Activated naive CD4-positive, alpha-beta T cell treated with anti-CD3 and anti-CD28 coated beads, Interleukin-2, amount 50 U/mL, for 24 hours (primary cell): ENCODE measurements at regions not wholly inside any gene's neighbourhood (a gene's known extent, or its start where the extent isn't known, plus 50 kb on each side); places are given as distances from the start of the nearest gene placed in this dataset.

ENCODE experiments used
- H3K27ac Mint-ChIP-seq: one replicate; pipeline ENCODE4 v1.8.0; 2021; ENCODE audit warnings: mild to moderate bottlenecking, mixed read lengths
- H3K27me3 Mint-ChIP-seq: one replicate; pipeline ENCODE4 v1.8.0; 2021; ENCODE audit warnings: mixed read lengths
- H3K36me3 Mint-ChIP-seq: one replicate; pipeline ENCODE4 v1.8.0; 2021; ENCODE audit warnings: mixed read lengths
- H3K4me1 Mint-ChIP-seq: one replicate; pipeline ENCODE4 v1.8.0; 2021; ENCODE audit warnings: mixed read lengths
- H3K4me3 Mint-ChIP-seq: one replicate; pipeline ENCODE4 v1.8.0; 2021; ENCODE audit warnings: mild to moderate bottlenecking, mixed read lengths
- H3K9me3 Mint-ChIP-seq: one replicate; pipeline ENCODE4 v1.8.0; 2021; ENCODE audit warnings: mixed read lengths

DNA sequence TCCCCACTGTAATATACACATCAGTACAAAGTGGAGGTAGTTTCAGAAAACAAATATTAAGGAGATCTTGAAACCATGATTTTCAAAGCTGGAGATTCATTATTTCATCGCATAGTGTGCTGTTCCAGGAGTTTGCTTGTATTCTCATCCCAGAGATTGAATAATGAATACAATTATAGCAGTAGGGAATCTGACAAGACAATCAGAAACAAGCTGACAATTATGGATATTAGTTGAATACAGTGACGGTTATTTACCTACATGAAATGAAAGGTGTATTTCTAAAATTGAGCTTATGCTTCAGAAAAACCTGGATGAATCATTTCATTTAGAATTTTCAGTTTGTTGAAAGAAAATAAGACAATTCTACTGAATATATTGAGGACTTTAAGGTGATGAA, 2119.0 kb downstream of the MRPL39 start:
- peaks cover 5% of the 10 kb centered on the region for H3K9me3 Mint-ChIP-seq
- H3K27me3 Mint-ChIP-seq = no peaks in the 10 kb centered on the region
- H3K4me1 Mint-ChIP-seq = no peaks in the 10 kb centered on the region
- H3K4me3 Mint-ChIP-seq = no peak overlapping the region
- no peak overlapping the region for H3K27ac Mint-ChIP-seq
- H3K36me3 Mint-ChIP-seq = no peaks in the 10 kb centered on the region

DNA sequence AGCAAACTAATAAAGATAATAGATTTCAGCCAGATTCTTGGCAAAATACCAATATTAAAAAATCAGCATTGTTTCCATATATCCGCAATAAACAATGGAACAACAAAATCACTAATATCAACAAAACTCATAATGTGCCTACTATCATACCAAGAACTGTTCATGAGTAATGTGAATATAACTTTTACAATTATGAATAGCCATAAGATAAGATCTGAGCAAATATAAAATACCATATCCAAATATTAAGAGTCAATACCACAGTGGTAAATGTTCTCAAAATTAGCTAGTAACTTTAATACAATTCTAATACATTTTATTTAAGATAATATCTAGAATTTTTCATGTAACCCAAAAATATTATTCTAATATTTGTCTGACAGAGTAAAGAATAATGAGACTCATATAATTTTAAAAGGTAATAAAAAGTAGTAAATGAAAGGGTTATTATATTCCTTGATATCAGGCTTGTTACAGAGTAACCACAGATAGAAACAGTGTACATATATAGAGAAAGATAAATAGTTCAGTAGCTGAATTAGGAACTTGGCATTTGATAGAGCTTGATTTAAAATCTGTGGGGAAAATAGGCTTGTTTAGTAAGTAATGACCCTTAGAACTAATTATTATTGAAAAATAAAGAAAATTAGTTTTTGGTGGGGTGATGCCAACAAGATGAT, 2126.6 kb downstream of the MRPL39 start:
- H3K36me3 Mint-ChIP-seq = no peaks in the 10 kb centered on the region
- H3K9me3 Mint-ChIP-seq = no peaks in the 10 kb centered on the region
- H3K4me3 Mint-ChIP-seq = no peak overlapping the region
- no peaks in the 10 kb centered on the region for H3K27me3 Mint-ChIP-seq
- no peak overlapping the region for H3K27ac Mint-ChIP-seq
- H3K4me1 Mint-ChIP-seq = no peaks in the 10 kb centered on the region

- H3K36me3 Mint-ChIP-seq = no peaks in the 10 kb centered on the region
- no peaks in the 10 kb centered on the region for H3K27me3 Mint-ChIP-seq
- H3K4me3 Mint-ChIP-seq = no peak overlapping the region
- H3K4me1 Mint-ChIP-seq = no peaks in the 10 kb centered on the region
- no peak overlapping the region for H3K27ac Mint-ChIP-seq
- H3K9me3 Mint-ChIP-seq = no peaks in the 10 kb centered on the region
Measured at GRCh38 chr21:23478381-23478780, 2128.9 kb downstream of the MRPL39 start.

DNA sequence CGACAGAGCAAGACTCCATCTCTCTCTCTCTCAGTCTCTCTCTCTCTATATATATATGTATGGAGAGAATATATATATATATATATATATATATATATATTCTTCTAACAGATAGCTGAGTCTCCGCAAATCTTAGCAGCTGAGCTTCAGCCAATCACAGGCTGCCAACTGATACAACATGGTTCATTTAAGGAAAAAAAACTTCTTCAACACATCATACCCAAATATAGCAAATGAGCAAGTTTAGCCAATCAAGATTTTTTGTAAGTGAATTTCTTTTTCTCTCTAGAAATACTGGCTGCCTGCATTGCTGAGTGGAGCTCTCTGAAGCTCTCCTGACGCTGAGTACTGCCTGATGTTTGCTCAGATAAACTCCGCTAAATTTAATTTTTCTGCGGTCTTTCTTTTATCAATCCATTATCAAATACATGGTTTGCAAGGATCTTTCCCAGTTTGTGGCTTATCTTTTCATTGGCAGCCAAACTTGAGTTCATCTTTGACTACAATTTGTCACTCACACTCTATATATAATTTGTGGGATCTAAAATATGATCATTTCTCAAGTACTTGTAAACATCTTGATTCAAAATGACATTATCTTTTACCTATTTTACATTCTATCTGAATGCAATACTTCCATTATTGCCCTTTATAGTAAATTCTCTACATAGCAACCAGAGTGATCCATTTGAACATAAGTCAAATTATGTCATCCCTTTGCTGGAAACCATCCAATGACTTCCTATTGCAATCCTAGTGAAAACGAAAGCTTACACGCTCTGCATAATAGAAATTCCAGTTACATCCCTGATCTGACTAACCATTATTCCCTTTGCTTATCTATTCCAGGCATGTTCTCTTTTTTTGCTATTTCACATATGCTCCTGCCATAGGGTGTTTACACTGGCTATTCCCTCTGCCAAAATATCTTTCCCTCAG, 2131.7 kb downstream of the MRPL39 start:
- Mint-ChIP-seq H3K9me3 (no peaks in the 10 kb centered on the region), H3K4me1 (no peaks in the 10 kb centered on the region), H3K36me3 (no peaks in the 10 kb centered on the region), H3K4me3 (no peak overlapping the region), H3K27me3 (no peaks in the 10 kb centered on the region), H3K27ac (no peak overlapping the region)

DNA sequence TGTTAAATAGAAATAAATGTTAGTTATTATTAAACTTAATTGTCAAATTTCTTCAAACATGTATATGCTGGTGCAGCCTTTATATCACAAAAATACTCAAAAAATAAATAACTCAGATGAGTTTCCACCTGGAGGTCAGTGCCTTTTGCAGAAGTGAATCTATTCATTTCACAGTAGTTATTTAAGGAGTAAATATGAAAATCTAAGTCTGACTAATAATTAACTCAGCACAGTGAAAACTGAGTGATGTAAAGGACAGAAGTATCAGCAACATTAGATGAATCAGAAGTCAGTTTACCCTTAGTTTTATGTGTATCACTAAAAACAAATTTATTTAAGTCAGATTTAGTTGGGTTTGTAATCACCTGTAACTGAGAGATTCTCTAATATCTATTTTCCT, 2135.4 kb downstream of the MRPL39 start:
- Mint-ChIP-seq H3K4me3 (no peak overlapping the region), H3K36me3 (no peaks in the 10 kb centered on the region), H3K4me1 (no peaks in the 10 kb centered on the region), H3K27me3 (no peaks in the 10 kb centered on the region), H3K27ac (no peak overlapping the region), H3K9me3 (no peaks in the 10 kb centered on the region)

DNA sequence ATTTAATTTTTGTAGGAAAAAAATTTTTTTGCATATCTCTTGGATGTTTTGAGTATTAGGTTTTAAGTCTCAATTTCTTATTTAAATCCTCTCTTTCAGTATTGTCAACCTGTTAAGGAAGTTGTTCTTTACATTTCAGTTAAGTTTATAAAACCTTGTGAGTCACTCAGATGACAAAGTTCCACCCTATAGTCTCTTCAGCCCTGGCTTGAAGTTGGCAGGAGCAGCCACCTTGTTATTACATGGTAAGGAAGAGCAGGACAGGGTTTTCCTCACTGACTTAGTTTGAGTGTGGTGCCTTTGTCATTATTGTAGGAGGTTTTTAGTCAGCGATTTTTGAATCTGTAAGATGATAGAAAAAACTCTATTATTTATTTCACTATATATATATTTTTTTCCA, 2143.9 kb downstream of the MRPL39 start:
- no peak overlapping the region for H3K27ac Mint-ChIP-seq
- H3K4me3 Mint-ChIP-seq = no peak overlapping the region
- no peaks in the 10 kb centered on the region for H3K9me3 Mint-ChIP-seq
- H3K36me3 Mint-ChIP-seq = no peaks in the 10 kb centered on the region
- H3K4me1 Mint-ChIP-seq = no peaks in the 10 kb centered on the region
- no peaks in the 10 kb centered on the region for H3K27me3 Mint-ChIP-seq

DNA sequence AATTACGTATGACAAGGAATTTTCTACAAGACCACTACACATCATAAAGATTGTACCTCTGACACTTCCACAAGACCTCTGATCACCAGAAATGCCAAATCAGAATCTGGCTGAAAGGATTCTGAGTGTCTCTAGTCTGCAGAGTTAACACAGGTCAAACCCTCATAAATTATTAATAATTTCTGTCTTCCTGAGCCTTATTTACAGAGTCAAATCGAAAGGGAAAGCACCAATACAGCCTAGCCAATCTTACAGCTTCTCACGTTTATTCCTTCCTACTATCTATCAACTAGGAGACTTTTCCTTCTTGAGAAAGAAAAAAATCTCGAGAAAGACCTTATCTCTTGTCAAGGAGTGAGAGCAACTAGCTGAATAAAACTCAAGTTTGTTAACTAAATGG, 2151.6 kb downstream of the MRPL39 start:
- Mint-ChIP-seq H3K27me3 (no peaks in the 10 kb centered on the region), H3K4me1 (no peaks in the 10 kb centered on the region), H3K36me3 (no peaks in the 10 kb centered on the region), H3K27ac (no peak overlapping the region), H3K4me3 (no peak overlapping the region), H3K9me3 (no peaks in the 10 kb centered on the region)

DNA sequence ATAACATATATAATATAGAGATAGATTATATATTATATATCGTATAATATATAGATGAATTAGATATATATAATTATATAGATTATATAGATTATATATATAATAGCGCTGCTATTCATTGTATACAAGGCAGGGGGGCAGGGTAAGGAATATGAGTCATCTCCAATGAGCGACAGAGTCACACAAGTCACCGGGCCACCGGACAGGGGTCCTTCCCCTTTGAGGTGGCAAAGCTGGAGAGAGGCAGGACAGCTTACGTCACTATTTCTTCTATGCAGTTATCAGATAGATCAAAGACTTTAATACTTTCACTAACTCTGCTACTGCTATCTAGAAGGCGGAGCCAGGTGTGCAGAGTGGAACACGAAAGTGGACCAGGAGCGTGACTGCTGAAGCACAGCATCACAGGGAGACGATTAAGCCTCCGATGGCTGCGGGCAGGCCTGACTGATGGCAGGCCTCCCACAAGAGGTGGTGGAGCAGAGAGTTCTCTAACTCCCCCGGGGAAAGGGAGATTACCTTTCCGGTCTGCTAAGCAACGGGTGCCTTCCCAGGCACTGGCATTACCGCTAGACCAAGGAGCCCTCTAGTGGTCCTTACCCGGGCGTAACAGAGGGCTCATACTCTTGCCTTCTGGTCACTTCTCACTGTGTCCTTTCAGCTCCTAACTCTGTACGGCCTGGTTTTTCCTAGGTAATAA, 2154.7 kb downstream of the MRPL39 start:
- Mint-ChIP-seq H3K27ac (no peak overlapping the region), H3K36me3 (no peaks in the 10 kb centered on the region), H3K27me3 (no peaks in the 10 kb centered on the region), H3K9me3 (no peaks in the 10 kb centered on the region), H3K4me1 (no peaks in the 10 kb centered on the region), H3K4me3 (no peak overlapping the region)

DNA sequence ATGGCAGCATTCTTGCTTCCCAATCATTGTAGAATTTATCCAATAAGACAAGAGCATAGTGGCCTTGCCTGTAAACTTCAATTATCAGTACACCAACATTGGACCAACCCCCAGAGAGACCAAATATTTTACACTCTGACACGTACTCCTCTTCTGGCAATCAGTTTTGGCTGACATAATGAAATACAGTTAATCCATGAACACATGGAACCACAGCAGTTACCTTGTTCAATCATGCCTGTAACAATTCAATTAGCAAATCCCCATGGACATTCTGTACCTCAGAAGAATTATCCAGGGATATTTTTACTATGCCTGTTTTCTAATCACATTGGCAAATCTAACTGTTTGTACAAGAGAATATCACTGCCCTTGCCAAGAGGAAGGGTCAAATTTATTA, 2162.0 kb downstream of the MRPL39 start:
- Mint-ChIP-seq H3K27me3 (no peaks in the 10 kb centered on the region), H3K36me3 (no peaks in the 10 kb centered on the region), H3K4me3 (no peak overlapping the region), H3K4me1 (no peaks in the 10 kb centered on the region), H3K9me3 (no peaks in the 10 kb centered on the region), H3K27ac (no peak overlapping the region)

DNA sequence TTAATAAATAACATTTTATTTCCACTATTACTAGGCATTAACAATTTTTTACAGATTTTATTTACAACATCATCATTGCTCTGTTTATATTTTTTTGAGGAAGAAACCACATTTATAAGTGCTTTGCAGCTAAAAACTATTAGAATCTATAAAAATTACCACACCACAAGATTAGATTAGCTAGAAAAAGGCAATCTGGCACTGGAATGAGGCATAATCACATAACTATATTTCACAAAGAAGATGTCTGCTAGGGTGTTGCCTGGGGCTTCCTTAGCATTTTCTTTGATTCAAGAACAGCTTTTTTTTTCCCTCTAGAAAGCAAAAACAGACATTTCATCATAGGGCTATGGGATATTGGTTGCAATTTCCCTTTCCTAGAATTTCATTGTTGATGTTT, 2169.2 kb downstream of the MRPL39 start:
- Mint-ChIP-seq H3K36me3 (no peaks in the 10 kb centered on the region), H3K27ac (no peak overlapping the region), H3K4me1 (no peaks in the 10 kb centered on the region), H3K27me3 (no peaks in the 10 kb centered on the region), H3K9me3 (no peaks in the 10 kb centered on the region), H3K4me3 (no peak overlapping the region)

DNA sequence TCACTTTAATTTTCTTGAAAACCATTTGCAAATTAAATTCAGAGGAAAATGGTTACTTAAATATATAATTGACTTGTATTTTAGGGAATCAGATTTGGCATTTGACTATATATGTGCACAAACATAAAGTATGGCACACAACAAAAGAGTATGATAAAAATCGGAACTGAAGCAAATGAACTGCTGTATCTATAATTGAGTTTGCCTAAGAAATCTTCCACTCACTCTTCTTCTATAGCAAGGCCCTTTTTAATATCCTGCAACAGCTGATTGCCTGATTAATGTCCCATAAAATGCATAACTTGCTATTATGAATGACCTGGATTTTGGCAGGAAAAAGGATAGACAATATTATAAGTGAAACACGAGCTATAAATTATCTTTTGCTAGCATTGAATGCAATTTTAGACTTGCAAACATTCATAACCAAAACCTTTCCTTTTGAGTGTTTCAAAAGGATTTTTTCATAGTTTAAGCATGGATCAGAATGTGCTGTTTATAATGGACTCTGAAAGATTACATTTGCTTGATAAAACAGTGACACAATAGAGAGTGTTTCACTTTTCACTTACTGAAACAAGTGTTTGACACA, 2204.3 kb downstream of the MRPL39 start:
- Mint-ChIP-seq H3K27me3 (no peaks in the 10 kb centered on the region), H3K27ac (no peak overlapping the region), H3K4me3 (no peak overlapping the region), H3K9me3 (no peaks in the 10 kb centered on the region), H3K4me1 (no peaks in the 10 kb centered on the region), H3K36me3 (no peaks in the 10 kb centered on the region)

DNA sequence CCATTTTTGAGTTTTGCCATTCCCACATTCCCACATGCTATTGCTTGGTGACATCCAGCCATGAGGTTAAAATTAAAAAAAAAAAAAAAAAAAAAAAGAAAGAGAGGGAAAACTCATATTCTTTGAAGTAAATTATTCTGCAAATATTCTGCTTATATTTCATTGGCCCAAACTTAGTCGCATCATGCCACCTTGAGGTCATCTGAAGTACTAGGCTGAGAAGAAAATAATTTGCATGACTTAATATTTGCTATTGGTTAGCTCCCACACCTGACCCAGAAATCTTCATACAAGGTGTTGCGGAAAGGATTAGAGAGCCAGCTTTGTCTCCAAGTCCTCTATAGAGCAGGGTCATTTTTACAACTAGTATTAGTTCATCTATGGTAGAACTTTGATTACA, 2206.0 kb downstream of the MRPL39 start:
- Mint-ChIP-seq H3K4me1 (no peaks in the 10 kb centered on the region), H3K9me3 (no peaks in the 10 kb centered on the region), H3K27me3 (no peaks in the 10 kb centered on the region), H3K36me3 (no peaks in the 10 kb centered on the region), H3K4me3 (no peak overlapping the region), H3K27ac (no peak overlapping the region)

DNA sequence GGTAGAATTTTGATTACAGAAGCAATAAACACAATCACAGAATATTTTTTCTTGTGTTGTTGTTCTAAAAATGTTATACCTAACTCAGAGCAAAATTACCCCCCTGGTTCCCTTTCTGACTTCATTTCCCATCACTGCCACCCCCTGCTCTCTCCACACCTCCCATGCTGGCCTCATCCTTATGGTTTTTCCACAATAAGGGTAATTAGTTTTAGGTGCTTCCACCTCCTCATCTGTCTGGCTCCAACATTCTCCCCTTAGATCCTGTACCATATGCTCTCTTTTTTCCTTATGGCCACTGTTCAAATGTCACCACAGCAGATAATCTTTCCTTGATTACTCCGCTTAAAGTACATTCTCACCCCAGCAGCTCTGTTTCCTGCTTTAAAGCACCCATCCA, 2208.6 kb downstream of the MRPL39 start:
- no peaks in the 10 kb centered on the region for H3K36me3 Mint-ChIP-seq
- H3K27me3 Mint-ChIP-seq = no peaks in the 10 kb centered on the region
- H3K4me1 Mint-ChIP-seq = no peaks in the 10 kb centered on the region
- no peak overlapping the region for H3K4me3 Mint-ChIP-seq
- H3K27ac Mint-ChIP-seq = no peak overlapping the region
- H3K9me3 Mint-ChIP-seq = no peaks in the 10 kb centered on the region

- no peak overlapping the region for H3K4me3 Mint-ChIP-seq
- no peaks in the 10 kb centered on the region for H3K4me1 Mint-ChIP-seq
- no peak overlapping the region for H3K27ac Mint-ChIP-seq
- H3K27me3 Mint-ChIP-seq = no peaks in the 10 kb centered on the region
- H3K9me3 Mint-ChIP-seq = no peaks in the 10 kb centered on the region
- H3K36me3 Mint-ChIP-seq = no peaks in the 10 kb centered on the region
Measured at GRCh38 chr21:23394458-23394857, 2212.8 kb downstream of the MRPL39 start.

GRCh38 chr21:23384679-23385078, 2222.6 kb downstream of the MRPL39 start:
- Mint-ChIP-seq H3K4me1 (no peaks in the 10 kb centered on the region), H3K27me3 (no peaks in the 10 kb centered on the region), H3K9me3 (no peaks in the 10 kb centered on the region), H3K27ac (no peak overlapping the region), H3K36me3 (no peaks in the 10 kb centered on the region), H3K4me3 (no peak overlapping the region)

GRCh38 chr21:23374155-23374554, 2233.1 kb downstream of the MRPL39 start:
- Mint-ChIP-seq H3K36me3 (no peaks in the 10 kb centered on the region), H3K4me1 (no peaks in the 10 kb centered on the region), H3K9me3 (no peaks in the 10 kb centered on the region), H3K4me3 (no peak overlapping the region), H3K27me3 (no peaks in the 10 kb centered on the region), H3K27ac (no peak overlapping the region)
